ENCODE measurements at regions not wholly inside any gene's neighbourhood (a gene's known extent, or its start where the extent isn't known, plus 50 kb on each side); places are given as distances from the start of the nearest gene placed in this dataset.
"Not testable (repeated sequence)": the region's sequence is repeated elsewhere in the genome, so short reads cannot be mapped to it uniquely, and the experiment has no call there.

GRCh38 chr13:59305896-59306295 is 857.8 kb downstream of the DIAPH3 start:
- DNase-seq (ENCODE audit: low read depth in 1 of 2, low spot score in 1 of 2), result no peak
- no peaks in the 10 kb centered on the region for H3K9me3 ChIP-seq (ENCODE audit: low read depth)
- H3K27ac ChIP-seq, result no peak overlapping the region
- H3K36me3 ChIP-seq, result no peaks in the 10 kb centered on the region
- no peak overlapping the region for H3K4me3 ChIP-seq
- no peaks in the 10 kb centered on the region for H3K4me1 ChIP-seq (ENCODE audit: low read depth)
- no peaks in the 10 kb centered on the region for H3K27me3 ChIP-seq
- no peak for TF ChIP-seq CTCF (IDR thresholded peaks at IDR 0.05; ENCODE audit: low read depth, low read length)

GRCh38 chr13:59312776-59313175 is 851.0 kb downstream of the DIAPH3 start:
- no peaks in the 10 kb centered on the region for H3K27me3 ChIP-seq
- no peaks in the 10 kb centered on the region for H3K4me1 ChIP-seq (ENCODE audit: low read depth)

GRCh38 chr13:59318320-59318930 is 845.3 kb downstream of the DIAPH3 start:
- H3K27ac ChIP-seq, result no peak overlapping the region
- H3K27me3 ChIP-seq, result no peaks in the 10 kb centered on the region
- peak; percentile 77 to 87 for DNase-seq (ENCODE audit: low read depth in 1 of 2, low spot score in 1 of 2)
- TF ChIP-seq CTCF (IDR thresholded peaks at IDR 0.05; ENCODE audit: low read depth, low read length), result peak; percentile 77
- H3K4me1 ChIP-seq (ENCODE audit: low read depth), result no peaks in the 10 kb centered on the region
- H3K36me3 ChIP-seq, result no peaks in the 10 kb centered on the region
- H3K4me3 ChIP-seq, result no peak overlapping the region
- H3K9me3 ChIP-seq (ENCODE audit: low read depth), result no peaks in the 10 kb centered on the region

More at GRCh38 chr13:59312776-59313175, 851.0 kb downstream of the DIAPH3 start:
- H3K4me3 ChIP-seq, result no peak overlapping the region
- no peak for DNase-seq (ENCODE audit: low read depth in 1 of 2, low spot score in 1 of 2)
- no peaks in the 10 kb centered on the region for H3K36me3 ChIP-seq
- TF ChIP-seq CTCF (IDR thresholded peaks at IDR 0.05; ENCODE audit: low read depth, low read length), result no peak
- H3K27ac ChIP-seq, result no peak overlapping the region
- no peaks in the 10 kb centered on the region for H3K9me3 ChIP-seq (ENCODE audit: low read depth)

- Histone ChIP-seq H3K27me3 (no peaks in the 10 kb centered on the region), H3K4me3 (no peak overlapping the region), H3K9me3 (ENCODE audit: low read depth) (no peaks in the 10 kb centered on the region), H3K27ac (no peak overlapping the region), H3K36me3 (no peaks in the 10 kb centered on the region), H3K4me1 (ENCODE audit: low read depth) (no peaks in the 10 kb centered on the region)
- no peak for TF ChIP-seq CTCF (IDR thresholded peaks at IDR 0.05; ENCODE audit: low read depth, low read length)
- DNase-seq (ENCODE audit: low read depth in 1 of 2, low spot score in 1 of 2), result peak in 1 of 2 donors; percentile 17
Measured at GRCh38 chr13:59319276-59319675, 844.5 kb downstream of the DIAPH3 start.

GRCh38 chr13:59320021-59320420 is 843.7 kb downstream of the DIAPH3 start:
- H3K36me3 ChIP-seq, result no peaks in the 10 kb centered on the region
- H3K9me3 ChIP-seq (ENCODE audit: low read depth), result no peaks in the 10 kb centered on the region
- H3K4me1 ChIP-seq (ENCODE audit: low read depth), result no peaks in the 10 kb centered on the region
- H3K27me3 ChIP-seq, result no peaks in the 10 kb centered on the region
- no peak for DNase-seq (ENCODE audit: low read depth in 1 of 2, low spot score in 1 of 2)
- H3K4me3 ChIP-seq, result no peak overlapping the region
- TF ChIP-seq CTCF (IDR thresholded peaks at IDR 0.05; ENCODE audit: low read depth, low read length), result no peak
- H3K27ac ChIP-seq, result no peak overlapping the region

- not testable (repeated sequence) for H3K9me3 ChIP-seq (ENCODE audit: low read depth); H3K4me3 ChIP-seq; H3K36me3 ChIP-seq; DNase-seq (ENCODE audit: low read depth in 1 of 2, low spot score in 1 of 2); H3K27ac ChIP-seq; H3K27me3 ChIP-seq; H3K4me1 ChIP-seq (ENCODE audit: low read depth)
Measured at GRCh38 chr13:59324401-59324800, 839.3 kb downstream of the DIAPH3 start.
